PC-3 (cell line): ENCODE measurements at regions not wholly inside any gene's neighbourhood (a gene's known extent, or its start where the extent isn't known, plus 50 kb on each side); places are given as distances from the start of the nearest gene placed in this dataset.

ENCODE experiments used
- ATAC-seq: fragments of 200-7000 bp; cut with Tn5 transposase; 2 replicates; pipeline ENCODE4 v1.9.1; 2020; ENCODE audit warnings: mild to moderate bottlenecking, moderate library complexity
- BruUV-seq: library from RNA; stranded (reverse); fragments of 400-500 nt; replicated peaks from 2 replicates; lab custom pipeline; 2021; lab: Mats Ljungman, UMichigan
- CTCF ChIA-PET: fragments of 300-600 bp; sonication (Branson Sonifier 250); formaldehyde crosslinking; loops from one replicate; lab custom pipeline; 2022; ENCODE audit warnings: antibody characterized with exemption; lab: Charles Lee
- POLR2A ChIA-PET: fragments of 300-600 bp; sonication (Branson Sonifier 250); formaldehyde crosslinking; loops from one replicate; lab custom pipeline; 2022; ENCODE audit warnings: antibody characterized with exemption; ENCODE audit not compliant: unreplicated experiment; lab: Charles Lee
- DNase-seq: peaks from one replicate; pipeline ENCODE4 v3.0.0-alpha.2; 2015
- H2AFZ ChIP-seq: fragments of 300-600 bp; sonication (generic); 2 replicates; pipeline ENCODE4 v1.6.0; 2016; ENCODE audit warnings: antibody characterized with exemption, low read length
- H3F3A ChIP-seq: fragments of 300-600 bp; sonication (generic); one replicate; pipeline ENCODE4 v1.6.0; 2017; ENCODE audit warnings: antibody characterized with exemption, low read length, control low read depth, mild to moderate bottlenecking; ENCODE audit not compliant: unreplicated experiment
- H3K27ac ChIP-seq: fragments of 300-600 bp; sonication (generic); 2 replicates; pipeline ENCODE4 v1.5.1; 2016; ENCODE audit warnings: mild to moderate bottlenecking, low read length
- H3K27me3 ChIP-seq: fragments of 300-600 bp; sonication (generic); 2 replicates; pipeline ENCODE4 v1.6.1; 2016; ENCODE audit warnings: low read length, mixed read lengths
- H3K36me3 ChIP-seq: fragments of 300-600 bp; sonication (generic); 2 replicates; pipeline ENCODE4 v1.6.1; 2016; ENCODE audit warnings: low read depth, mixed run types, low read length, mixed read lengths
- H3K4me1 ChIP-seq: fragments of 300-600 bp; sonication (generic); 2 replicates; pipeline ENCODE4 v1.5.1; 2016; ENCODE audit warnings: low read length; ENCODE audit not compliant: insufficient read depth
- H3K4me2 ChIP-seq: fragments of 300-600 bp; sonication (generic); 2 replicates; pipeline ENCODE4 v1.6.0; 2016; ENCODE audit warnings: low read length
- H3K4me3 ChIP-seq: fragments of 300-600 bp; sonication (generic); 2 replicates; pipeline ENCODE4 v1.5.1; 2016; ENCODE audit warnings: mild to moderate bottlenecking, low read length, mixed read lengths
- H3K79me2 ChIP-seq: fragments of 300-600 bp; sonication (generic); 2 replicates; pipeline ENCODE4 v1.6.1; 2017; ENCODE audit warnings: low read length, mixed read lengths
- H3K9ac ChIP-seq: fragments of 300-600 bp; sonication (generic); 2 replicates; pipeline ENCODE4 v1.6.0; 2016; ENCODE audit warnings: mild to moderate bottlenecking, low read length
- H3K9me2 ChIP-seq: fragments of 300-600 bp; sonication (generic); replicated peaks from 2 replicates; pipeline ENCODE4 v1.6.1; 2016; ENCODE audit warnings: mixed run types, low read length, mixed read lengths
- H3K9me3 ChIP-seq: fragments of 300-600 bp; sonication (generic); 2 replicates; pipeline ENCODE4 v1.6.1; 2016; ENCODE audit warnings: low read length, mixed read lengths
- H4K20me1 ChIP-seq: fragments of 300-600 bp; sonication (generic); 2 replicates; pipeline ENCODE4 v1.6.1; 2016; ENCODE audit warnings: low read length, mixed read lengths
- EZH2 ChIP-seq: fragments of 300-600 bp; sonication (generic); IDR thresholded peaks from one replicate; pipeline ENCODE4 v1.6.1; 2017; ENCODE audit warnings: antibody characterized with exemption, mild to moderate bottlenecking, low read length; ENCODE audit not compliant: unreplicated experiment
- EZH2phosphoT487 ChIP-seq: fragments of 300-600 bp; sonication (generic); IDR thresholded peaks from 2 replicates; pipeline ENCODE4 v1.6.1; 2018; ENCODE audit warnings: mild to moderate bottlenecking, antibody characterized with exemption, low read length, borderline replicate concordance
- intact Hi-C: fragments of 100-400 bp; cut with micrococcal nuclease; formaldehyde crosslinking; loops from 2 replicates; pipeline ENCODE4 v1.9.0; 2023
- TF ChIP-seq, protein P1 (sequence below): fragments of 300-600 bp; sonication (generic); conservative IDR thresholded peaks from 2 replicates; pipeline ENCODE4 v1.5.1; 2017; ENCODE audit warnings: antibody characterized with exemption, low read depth, mild to moderate bottlenecking, low read length

DNA sequence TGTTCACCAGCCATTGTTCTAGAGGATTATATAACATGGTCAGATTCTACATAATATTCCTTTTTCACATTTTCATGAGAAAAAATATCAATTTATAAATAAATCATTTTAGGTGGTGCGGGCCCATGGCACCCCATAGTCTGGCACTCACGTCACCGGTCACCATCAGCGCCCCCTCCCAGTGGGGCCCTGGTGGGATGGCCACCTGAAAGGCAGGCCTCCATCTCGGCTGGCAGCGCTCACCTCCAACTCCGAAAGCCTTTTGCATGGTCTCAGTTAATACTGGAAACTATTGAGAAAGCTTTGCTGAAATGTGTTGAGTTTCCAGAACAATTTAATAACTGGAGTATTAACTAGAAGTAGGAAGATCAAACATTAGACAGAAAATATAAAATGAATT is 141.4 kb upstream of the SALL3 start:
- intact Hi-C loops, result no loop called here
- H3K9me3 ChIP-seq, result no peaks in the 10 kb centered on the region; the same call in 1 of the 2 replicates
- H3K4me3 ChIP-seq, result no peak overlapping the region
- peaks cover 8% of the 10 kb centered on the region for H3K27me3 ChIP-seq
- H4K20me1 ChIP-seq, result no peaks in the 10 kb centered on the region
- H3K9ac ChIP-seq, result no peak overlapping the region
- no peak overlapping the region for H2AFZ ChIP-seq
- POLR2A ChIA-PET, result no interaction called here
- H3K4me1 ChIP-seq, result no peaks in the 10 kb centered on the region
- H3K9me2 ChIP-seq, result no peaks in the 10 kb centered on the region
- no peak overlapping the region for H3K4me2 ChIP-seq
- BruUV-seq, result no TSS peak
- no peaks in the 10 kb centered on the region for H3K79me2 ChIP-seq
- H3F3A ChIP-seq, result no peaks in the 10 kb centered on the region
- no peaks in the 10 kb centered on the region for H3K36me3 ChIP-seq
- DNase-seq (no peak), ATAC-seq (no peak)
- TF ChIP-seq, protein P1, sequence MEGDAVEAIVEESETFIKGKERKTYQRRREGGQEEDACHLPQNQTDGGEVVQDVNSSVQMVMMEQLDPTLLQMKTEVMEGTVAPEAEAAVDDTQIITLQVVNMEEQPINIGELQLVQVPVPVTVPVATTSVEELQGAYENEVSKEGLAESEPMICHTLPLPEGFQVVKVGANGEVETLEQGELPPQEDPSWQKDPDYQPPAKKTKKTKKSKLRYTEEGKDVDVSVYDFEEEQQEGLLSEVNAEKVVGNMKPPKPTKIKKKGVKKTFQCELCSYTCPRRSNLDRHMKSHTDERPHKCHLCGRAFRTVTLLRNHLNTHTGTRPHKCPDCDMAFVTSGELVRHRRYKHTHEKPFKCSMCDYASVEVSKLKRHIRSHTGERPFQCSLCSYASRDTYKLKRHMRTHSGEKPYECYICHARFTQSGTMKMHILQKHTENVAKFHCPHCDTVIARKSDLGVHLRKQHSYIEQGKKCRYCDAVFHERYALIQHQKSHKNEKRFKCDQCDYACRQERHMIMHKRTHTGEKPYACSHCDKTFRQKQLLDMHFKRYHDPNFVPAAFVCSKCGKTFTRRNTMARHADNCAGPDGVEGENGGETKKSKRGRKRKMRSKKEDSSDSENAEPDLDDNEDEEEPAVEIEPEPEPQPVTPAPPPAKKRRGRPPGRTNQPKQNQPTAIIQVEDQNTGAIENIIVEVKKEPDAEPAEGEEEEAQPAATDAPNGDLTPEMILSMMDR, result no peak
- TF ChIP-seq EZH2 (no peak), EZH2phosphoT487 (no peak)
- CTCF ChIA-PET, result no interaction called here
- H3K27ac ChIP-seq, result no peak overlapping the region

DNA sequence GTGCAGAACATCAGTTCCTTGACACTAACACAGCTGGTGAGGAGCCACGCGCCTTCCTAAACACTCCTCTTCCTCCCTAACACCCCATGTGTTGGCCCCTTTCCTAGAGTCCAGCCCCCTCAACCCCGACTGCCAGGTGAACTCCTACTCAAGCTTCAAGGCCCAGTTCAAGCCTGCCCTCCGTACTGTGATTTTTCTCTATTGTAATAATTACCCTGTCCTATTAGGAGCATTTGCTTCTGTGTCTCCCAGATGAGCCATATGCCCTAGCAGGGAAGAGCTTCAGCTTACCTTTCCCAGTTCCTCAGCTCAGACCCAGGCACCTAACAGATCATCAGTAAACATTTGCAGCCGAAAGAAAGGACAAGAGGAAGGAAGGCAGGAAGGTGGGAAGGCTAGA is 130.6 kb upstream of the SALL3 start:
- POLR2A ChIA-PET, result no interaction called here
- no peak overlapping the region for H3K27ac ChIP-seq
- no peaks in the 10 kb centered on the region for H3K27me3 ChIP-seq
- DNase-seq, result no peak
- 0 out of 2 replicates have a peak, but pooled peaks cover 7% of the 10 kb centered on the region for H3K9me3 ChIP-seq
- no peak for TF ChIP-seq EZH2phosphoT487
- TF ChIP-seq, protein P1, result no peak
- no peak for TF ChIP-seq EZH2
- no peak overlapping the region for H2AFZ ChIP-seq
- H3K4me1 ChIP-seq, result no peaks in the 10 kb centered on the region
- no TSS peak for BruUV-seq
- H4K20me1 ChIP-seq, result no peaks in the 10 kb centered on the region
- H3K36me3 ChIP-seq, result no peaks in the 10 kb centered on the region
- intact Hi-C loops, result no loop called here
- ATAC-seq, result no peak
- H3K4me2 ChIP-seq, result no peak overlapping the region
- no peak overlapping the region for H3K9ac ChIP-seq
- no peaks in the 10 kb centered on the region for H3K9me2 ChIP-seq
- no peaks in the 10 kb centered on the region for H3K79me2 ChIP-seq
- no peak overlapping the region for H3K4me3 ChIP-seq
- CTCF ChIA-PET, result no interaction called here
- no peaks in the 10 kb centered on the region for H3F3A ChIP-seq

DNA sequence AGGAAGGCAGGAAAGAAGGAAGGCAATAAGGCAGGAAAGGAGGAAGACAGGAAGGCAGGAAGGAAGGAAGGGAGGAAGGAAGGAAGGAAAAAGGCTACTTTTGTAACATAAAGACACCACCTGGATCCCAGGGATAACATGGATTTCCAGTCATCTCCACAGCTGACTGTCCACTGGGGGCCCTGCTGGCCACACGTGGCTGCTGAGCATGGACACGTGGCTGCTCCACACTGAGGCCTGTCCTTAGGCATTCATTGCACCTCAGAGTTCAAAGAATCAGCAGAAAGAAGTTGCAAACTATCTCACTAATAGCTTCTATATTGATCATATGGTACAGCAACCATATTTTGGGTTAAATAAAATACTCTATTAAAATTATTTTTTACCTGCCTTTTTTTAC is 130.2 kb upstream of the SALL3 start:
- ChIA-PET POLR2A (no interaction called here), CTCF (no interaction called here)
- intact Hi-C loops, result no loop called here

More for the DNA sequence above, 130.2 kb upstream of the SALL3 start:
- Histone ChIP-seq H4K20me1 (no peaks in the 10 kb centered on the region), H3K27me3 (no peaks in the 10 kb centered on the region), H3K36me3 (no peaks in the 10 kb centered on the region), H3K79me2 (no peaks in the 10 kb centered on the region), H3K27ac (no peak overlapping the region), H3K9me2 (no peaks in the 10 kb centered on the region), H3K9me3 (0 out of 2 replicates have a peak, but pooled peaks cover 5% of the 10 kb centered on the region), H3K9ac (no peak overlapping the region), H3K4me1 (no peaks in the 10 kb centered on the region), H3F3A (no peaks in the 10 kb centered on the region), H3K4me3 (no peak overlapping the region), H2AFZ (no peak overlapping the region), H3K4me2 (no peak overlapping the region)
- no peak for TF ChIP-seq EZH2phosphoT487
- TF ChIP-seq, protein P1, result no peak
- no peak for TF ChIP-seq EZH2
- BruUV-seq, result no TSS peak
- no peak for DNase-seq
- ATAC-seq, result no peak
